ENCODE measurements at regions not wholly inside any gene's neighbourhood (a gene's known extent, or its start where the extent isn't known, plus 50 kb on each side); places are given as distances from the start of the nearest gene placed in this dataset.

DNA sequence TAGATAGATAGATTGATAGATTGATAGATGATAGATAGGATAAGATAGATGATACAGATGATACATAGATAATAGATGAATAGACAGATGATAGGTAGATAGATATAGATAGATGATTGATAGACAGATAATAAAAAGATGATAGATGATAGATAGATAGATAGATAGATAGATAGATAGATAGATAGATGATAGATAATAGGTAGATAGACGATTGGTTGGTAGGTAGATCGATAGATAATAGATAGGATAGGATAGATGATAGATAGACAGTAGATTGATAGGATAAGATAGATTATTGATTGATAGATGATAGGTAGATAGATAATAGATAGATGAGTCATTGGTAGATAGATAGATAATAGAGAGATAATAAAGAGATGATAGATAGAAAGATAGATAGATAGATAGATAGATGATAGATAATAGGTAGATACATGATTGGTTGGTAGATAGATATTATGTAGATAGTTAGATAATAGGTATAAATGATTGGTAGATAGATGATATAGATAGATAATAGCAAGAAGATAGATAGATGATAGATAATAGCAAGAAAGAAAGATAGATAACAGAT lies 109.4 kb upstream of the C16orf82 start:
- ChIA-PET CTCF (no interaction called here), POLR2A (no interaction called here), RAD21 (ENCODE audit: low non-redundant PET in 1 of 2, low total read pairs in 2 of 2, uncharacterized antibody in 2 of 2, unreplicated experiment in 2 of 2) (no interaction called here)
- intact Hi-C loops (cut with micrococcal nuclease) = no loop called here
- no peaks in the 10 kb centered on the region for H3K79me2 ChIP-seq (ENCODE audit: insufficient read depth, low read length)
- H4K20me1 ChIP-seq (ENCODE audit: insufficient read depth) = no peaks in the 10 kb centered on the region
- no peak overlapping the region for H2AFZ ChIP-seq (ENCODE audit: low read depth, low read length, poor library complexity, severe bottlenecking)
- H3K9me2 ChIP-seq (ENCODE audit: insufficient read depth) = no peaks in the 10 kb centered on the region
- peaks cover 52% of the 10 kb centered on the region for H3K27me3 ChIP-seq (ENCODE audit: insufficient read depth, low read length)
- no peaks in the 10 kb centered on the region for H3K9me3 ChIP-seq (ENCODE audit: control insufficient read depth in 1 of 2, insufficient read depth in 1 of 2, low read depth in 1 of 2, low read length in 2 of 2)
- H3K36me3 ChIP-seq (ENCODE audit: control insufficient read depth in 1 of 2, insufficient read depth in 2 of 2, low read length in 2 of 2) = no peaks in the 10 kb centered on the region
- TF ChIP-seq POLR2A (IDR thresholded peaks at IDR 0.05; ENCODE audit: borderline replicate concordance, extremely low read depth, insufficient read depth, insufficient read length) (no peak), FOSL1 (IDR thresholded peaks at IDR 0.05; ENCODE audit: low read depth) (no peak), SRF (IDR thresholded peaks at IDR 0.05; ENCODE audit: low read depth) (no peak), EZH2 (IDR thresholded peaks at IDR 0.05) (no peak), SIN3A (IDR thresholded peaks at IDR 0.05; ENCODE audit: low read depth) (no peak), POLR2AphosphoS5 (IDR thresholded peaks at IDR 0.05; ENCODE audit: low read depth, low read length) (no peak), ZFX (IDR thresholded peaks at IDR 0.05) (no peak), YY1 (IDR thresholded peaks at IDR 0.05; ENCODE audit: extremely low read depth, insufficient replicate concordance, low read depth, low read length) (no peak), EGR1 (IDR thresholded peaks at IDR 0.05; ENCODE audit: low read depth) (no peak), CEBPB (IDR thresholded peaks at IDR 0.05; ENCODE audit: low read depth) (no peak), ZNF274 (IDR thresholded peaks at IDR 0.05; ENCODE audit: low read depth, low read length) (no peak), ELF1 (IDR thresholded peaks at IDR 0.05; ENCODE audit: borderline replicate concordance, low read depth) (no peak)
- TF ChIP-seq, protein P1, sequence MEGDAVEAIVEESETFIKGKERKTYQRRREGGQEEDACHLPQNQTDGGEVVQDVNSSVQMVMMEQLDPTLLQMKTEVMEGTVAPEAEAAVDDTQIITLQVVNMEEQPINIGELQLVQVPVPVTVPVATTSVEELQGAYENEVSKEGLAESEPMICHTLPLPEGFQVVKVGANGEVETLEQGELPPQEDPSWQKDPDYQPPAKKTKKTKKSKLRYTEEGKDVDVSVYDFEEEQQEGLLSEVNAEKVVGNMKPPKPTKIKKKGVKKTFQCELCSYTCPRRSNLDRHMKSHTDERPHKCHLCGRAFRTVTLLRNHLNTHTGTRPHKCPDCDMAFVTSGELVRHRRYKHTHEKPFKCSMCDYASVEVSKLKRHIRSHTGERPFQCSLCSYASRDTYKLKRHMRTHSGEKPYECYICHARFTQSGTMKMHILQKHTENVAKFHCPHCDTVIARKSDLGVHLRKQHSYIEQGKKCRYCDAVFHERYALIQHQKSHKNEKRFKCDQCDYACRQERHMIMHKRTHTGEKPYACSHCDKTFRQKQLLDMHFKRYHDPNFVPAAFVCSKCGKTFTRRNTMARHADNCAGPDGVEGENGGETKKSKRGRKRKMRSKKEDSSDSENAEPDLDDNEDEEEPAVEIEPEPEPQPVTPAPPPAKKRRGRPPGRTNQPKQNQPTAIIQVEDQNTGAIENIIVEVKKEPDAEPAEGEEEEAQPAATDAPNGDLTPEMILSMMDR (IDR thresholded peaks at IDR 0.05 in 2 of 3, conservative IDR thresholded peaks at IDR 0.05 in 1 of 3; ENCODE audit: borderline replicate concordance in 1 of 3, insufficient read depth in 1 of 3, low read depth in 2 of 3, low read length in 2 of 3) = no peak
- TF ChIP-seq, protein P2, sequence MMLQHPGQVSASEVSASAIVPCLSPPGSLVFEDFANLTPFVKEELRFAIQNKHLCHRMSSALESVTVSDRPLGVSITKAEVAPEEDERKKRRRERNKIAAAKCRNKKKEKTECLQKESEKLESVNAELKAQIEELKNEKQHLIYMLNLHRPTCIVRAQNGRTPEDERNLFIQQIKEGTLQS (IDR thresholded peaks at IDR 0.05) = no peak
- TF ChIP-seq, protein P3, sequence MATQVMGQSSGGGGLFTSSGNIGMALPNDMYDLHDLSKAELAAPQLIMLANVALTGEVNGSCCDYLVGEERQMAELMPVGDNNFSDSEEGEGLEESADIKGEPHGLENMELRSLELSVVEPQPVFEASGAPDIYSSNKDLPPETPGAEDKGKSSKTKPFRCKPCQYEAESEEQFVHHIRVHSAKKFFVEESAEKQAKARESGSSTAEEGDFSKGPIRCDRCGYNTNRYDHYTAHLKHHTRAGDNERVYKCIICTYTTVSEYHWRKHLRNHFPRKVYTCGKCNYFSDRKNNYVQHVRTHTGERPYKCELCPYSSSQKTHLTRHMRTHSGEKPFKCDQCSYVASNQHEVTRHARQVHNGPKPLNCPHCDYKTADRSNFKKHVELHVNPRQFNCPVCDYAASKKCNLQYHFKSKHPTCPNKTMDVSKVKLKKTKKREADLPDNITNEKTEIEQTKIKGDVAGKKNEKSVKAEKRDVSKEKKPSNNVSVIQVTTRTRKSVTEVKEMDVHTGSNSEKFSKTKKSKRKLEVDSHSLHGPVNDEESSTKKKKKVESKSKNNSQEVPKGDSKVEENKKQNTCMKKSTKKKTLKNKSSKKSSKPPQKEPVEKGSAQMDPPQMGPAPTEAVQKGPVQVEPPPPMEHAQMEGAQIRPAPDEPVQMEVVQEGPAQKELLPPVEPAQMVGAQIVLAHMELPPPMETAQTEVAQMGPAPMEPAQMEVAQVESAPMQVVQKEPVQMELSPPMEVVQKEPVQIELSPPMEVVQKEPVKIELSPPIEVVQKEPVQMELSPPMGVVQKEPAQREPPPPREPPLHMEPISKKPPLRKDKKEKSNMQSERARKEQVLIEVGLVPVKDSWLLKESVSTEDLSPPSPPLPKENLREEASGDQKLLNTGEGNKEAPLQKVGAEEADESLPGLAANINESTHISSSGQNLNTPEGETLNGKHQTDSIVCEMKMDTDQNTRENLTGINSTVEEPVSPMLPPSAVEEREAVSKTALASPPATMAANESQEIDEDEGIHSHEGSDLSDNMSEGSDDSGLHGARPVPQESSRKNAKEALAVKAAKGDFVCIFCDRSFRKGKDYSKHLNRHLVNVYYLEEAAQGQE (IDR thresholded peaks at IDR 0.05; ENCODE audit: low read depth) = no peak
- TF ChIP-seq, protein P4, sequence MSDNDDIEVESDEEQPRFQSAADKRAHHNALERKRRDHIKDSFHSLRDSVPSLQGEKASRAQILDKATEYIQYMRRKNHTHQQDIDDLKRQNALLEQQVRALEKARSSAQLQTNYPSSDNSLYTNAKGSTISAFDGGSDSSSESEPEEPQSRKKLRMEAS (IDR thresholded peaks at IDR 0.05) = no peak
- TF ChIP-seq, protein P5, sequence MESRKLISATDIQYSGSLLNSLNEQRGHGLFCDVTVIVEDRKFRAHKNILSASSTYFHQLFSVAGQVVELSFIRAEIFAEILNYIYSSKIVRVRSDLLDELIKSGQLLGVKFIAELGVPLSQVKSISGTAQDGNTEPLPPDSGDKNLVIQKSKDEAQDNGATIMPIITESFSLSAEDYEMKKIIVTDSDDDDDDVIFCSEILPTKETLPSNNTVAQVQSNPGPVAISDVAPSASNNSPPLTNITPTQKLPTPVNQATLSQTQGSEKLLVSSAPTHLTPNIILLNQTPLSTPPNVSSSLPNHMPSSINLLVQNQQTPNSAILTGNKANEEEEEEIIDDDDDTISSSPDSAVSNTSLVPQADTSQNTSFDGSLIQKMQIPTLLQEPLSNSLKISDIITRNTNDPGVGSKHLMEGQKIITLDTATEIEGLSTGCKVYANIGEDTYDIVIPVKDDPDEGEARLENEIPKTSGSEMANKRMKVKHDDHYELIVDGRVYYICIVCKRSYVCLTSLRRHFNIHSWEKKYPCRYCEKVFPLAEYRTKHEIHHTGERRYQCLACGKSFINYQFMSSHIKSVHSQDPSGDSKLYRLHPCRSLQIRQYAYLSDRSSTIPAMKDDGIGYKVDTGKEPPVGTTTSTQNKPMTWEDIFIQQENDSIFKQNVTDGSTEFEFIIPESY (IDR thresholded peaks at IDR 0.05; ENCODE audit: extremely low read depth, insufficient replicate concordance, low read length) = no peak
- H3K9ac ChIP-seq (ENCODE audit: low read length) = no peak overlapping the region
- no peak overlapping the region for H3K27ac ChIP-seq (ENCODE audit: low read depth, low read length)
- BruUV-seq (replicated peaks) = no TSS peak
- no peaks in the 10 kb centered on the region for H3K4me1 ChIP-seq (ENCODE audit: control insufficient read depth in 1 of 2, insufficient read depth in 2 of 2, low read length in 2 of 2)
- no peak overlapping the region for H3K4me3 ChIP-seq (replicated peaks in 1 of 2; ENCODE audit: low read depth in 1 of 2, low read length in 2 of 2)
- ATAC-seq (no peak), DNase-seq (ENCODE audit: low read depth, low spot score) (no peak)
- no peak overlapping the region for H3K4me2 ChIP-seq (ENCODE audit: low read length)
